ENCODE measurements at regions not wholly inside any gene's neighbourhood (a gene's known extent, or its start where the extent isn't known, plus 50 kb on each side); places are given as distances from the start of the nearest gene placed in this dataset.

- Mint-ChIP-seq H3K9me3 (peaks cover 5% of the 10 kb centered on the region), H3K36me3 (ENCODE audit: low read depth) (no peaks in the 10 kb centered on the region), H3K27ac (no peak overlapping the region), H3K4me3 (no peak overlapping the region), H3K27me3 (peaks cover 7% of the 10 kb centered on the region), H3K4me1 (no peaks in the 10 kb centered on the region)
- no peak for ATAC-seq (ENCODE audit: low read depth)
- ChIA-PET CTCF (no interaction called here), POLR2A (no interaction called here)
- TF ChIP-seq CTCF (IDR thresholded peaks at IDR 0.05), result no peak
- no peak for DNase-seq
- intact Hi-C loops (cut with micrococcal nuclease), result no loop called here
Measured at GRCh38 chr13:51027644-51028043, 83.4 kb downstream of the C13orf42 start.

- no peak for ATAC-seq (ENCODE audit: low read depth)
- Mint-ChIP-seq H3K27ac (no peak overlapping the region), H3K36me3 (ENCODE audit: low read depth) (no peaks in the 10 kb centered on the region), H3K4me1 (no peaks in the 10 kb centered on the region), H3K4me3 (no peak overlapping the region), H3K9me3 (peaks cover 5% of the 10 kb centered on the region), H3K27me3 (peaks cover 12% of the 10 kb centered on the region)
- TF ChIP-seq CTCF (IDR thresholded peaks at IDR 0.05), result no peak
- intact Hi-C loops (cut with micrococcal nuclease), result no loop called here
- DNase-seq, result no peak
- ChIA-PET CTCF (no interaction called here), POLR2A (no interaction called here)
Measured at GRCh38 chr13:51026016-51026415, 85.1 kb downstream of the C13orf42 start.

GRCh38 chr13:51025245-51025905, 85.7 kb downstream of the C13orf42 start:
- H3K27me3 Mint-ChIP-seq, result peaks cover 14% of the 10 kb centered on the region
- no peak for ATAC-seq (ENCODE audit: low read depth)

GRCh38 chr13:51021811-51022210, 89.3 kb downstream of the C13orf42 start:
- ATAC-seq (ENCODE audit: low read depth) (no peak), DNase-seq (no peak)
- peaks cover 5% of the 10 kb centered on the region for H3K9me3 Mint-ChIP-seq
- H3K36me3 Mint-ChIP-seq (ENCODE audit: low read depth), result no peaks in the 10 kb centered on the region
- TF ChIP-seq CTCF (IDR thresholded peaks at IDR 0.05), result no peak
- peaks cover 14% of the 10 kb centered on the region for H3K27me3 Mint-ChIP-seq
- H3K27ac Mint-ChIP-seq, result no peak overlapping the region
- intact Hi-C loops (cut with micrococcal nuclease), result no loop called here
- no peaks in the 10 kb centered on the region for H3K4me1 Mint-ChIP-seq
- POLR2A ChIA-PET, result no interaction called here
- CTCF ChIA-PET, result no interaction called here
- H3K4me3 Mint-ChIP-seq, result no peak overlapping the region

More at GRCh38 chr13:51025245-51025905, 85.7 kb downstream of the C13orf42 start:
- no peak for DNase-seq
- H3K9me3 Mint-ChIP-seq, result peaks cover 5% of the 10 kb centered on the region
- no peak for TF ChIP-seq CTCF (IDR thresholded peaks at IDR 0.05)
- H3K27ac Mint-ChIP-seq, result no peak overlapping the region
- ChIA-PET POLR2A (no interaction called here), CTCF (no interaction called here)
- no peaks in the 10 kb centered on the region for H3K36me3 Mint-ChIP-seq (ENCODE audit: low read depth)
- H3K4me3 Mint-ChIP-seq, result no peak overlapping the region
- no peaks in the 10 kb centered on the region for H3K4me1 Mint-ChIP-seq
- intact Hi-C loops (cut with micrococcal nuclease), result no loop called here

- H3K27ac Mint-ChIP-seq, result no peak overlapping the region
- no peaks in the 10 kb centered on the region for H3K36me3 Mint-ChIP-seq (ENCODE audit: low read depth)
- no peak for ATAC-seq (ENCODE audit: low read depth)
- no peak for DNase-seq
- no peak for TF ChIP-seq CTCF (IDR thresholded peaks at IDR 0.05)
- no peaks in the 10 kb centered on the region for H3K4me1 Mint-ChIP-seq
- intact Hi-C loops (cut with micrococcal nuclease), result no loop called here
- H3K4me3 Mint-ChIP-seq, result no peak overlapping the region
- H3K9me3 Mint-ChIP-seq, result peaks cover 5% of the 10 kb centered on the region
- POLR2A ChIA-PET, result no interaction called here
- CTCF ChIA-PET, result no interaction called here
- peaks cover 12% of the 10 kb centered on the region for H3K27me3 Mint-ChIP-seq
Measured at GRCh38 chr13:51020600-51020999, 90.5 kb downstream of the C13orf42 start.
